OCI-LY1 (cell line): ENCODE measurements at regions not wholly inside any gene's neighbourhood (a gene's known extent, or its start where the extent isn't known, plus 50 kb on each side); places are given as distances from the start of the nearest gene placed in this dataset.

Experiments used
- EZH2 ChIP-seq: fragments of 200-600 bp; sonication (generic), shearing (Covaris generic); IDR thresholded peaks from 2 replicates; pipeline ENCODE4 v1.8.0; 2017; ENCODE audit warnings: borderline replicate concordance, mixed run types, mild to moderate bottlenecking, antibody characterized with exemption, low read length, moderate library complexity, mixed read lengths
- TF ChIP-seq, protein P1 (sequence below): fragments of 200-600 bp; sonication (generic), shearing (Covaris generic); IDR thresholded peaks from 2 replicates; pipeline ENCODE4 v1.5.1; 2017; ENCODE audit warnings: mild to moderate bottlenecking, antibody characterized with exemption, low read length, moderate library complexity, mixed read lengths

DNA sequence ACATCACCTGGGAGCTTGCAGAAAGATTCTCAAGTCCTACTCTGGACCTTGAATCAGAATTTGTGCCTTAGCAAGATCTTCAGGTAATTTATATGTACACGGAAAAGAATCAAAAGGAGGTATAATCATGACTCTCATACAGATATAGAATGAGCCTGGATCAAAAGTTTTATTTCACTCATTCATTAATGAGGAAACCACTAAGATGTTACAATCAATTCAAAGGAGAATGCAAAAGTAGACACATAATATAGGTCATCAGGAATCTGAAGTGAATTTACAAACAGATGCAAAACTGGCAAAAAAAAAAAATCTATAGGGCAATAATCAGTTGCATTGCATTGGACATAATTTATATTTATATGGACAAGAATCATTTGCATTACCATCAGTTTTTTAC, 195.4 kb upstream of the TLE3 start:
- TF ChIP-seq, protein P1, sequence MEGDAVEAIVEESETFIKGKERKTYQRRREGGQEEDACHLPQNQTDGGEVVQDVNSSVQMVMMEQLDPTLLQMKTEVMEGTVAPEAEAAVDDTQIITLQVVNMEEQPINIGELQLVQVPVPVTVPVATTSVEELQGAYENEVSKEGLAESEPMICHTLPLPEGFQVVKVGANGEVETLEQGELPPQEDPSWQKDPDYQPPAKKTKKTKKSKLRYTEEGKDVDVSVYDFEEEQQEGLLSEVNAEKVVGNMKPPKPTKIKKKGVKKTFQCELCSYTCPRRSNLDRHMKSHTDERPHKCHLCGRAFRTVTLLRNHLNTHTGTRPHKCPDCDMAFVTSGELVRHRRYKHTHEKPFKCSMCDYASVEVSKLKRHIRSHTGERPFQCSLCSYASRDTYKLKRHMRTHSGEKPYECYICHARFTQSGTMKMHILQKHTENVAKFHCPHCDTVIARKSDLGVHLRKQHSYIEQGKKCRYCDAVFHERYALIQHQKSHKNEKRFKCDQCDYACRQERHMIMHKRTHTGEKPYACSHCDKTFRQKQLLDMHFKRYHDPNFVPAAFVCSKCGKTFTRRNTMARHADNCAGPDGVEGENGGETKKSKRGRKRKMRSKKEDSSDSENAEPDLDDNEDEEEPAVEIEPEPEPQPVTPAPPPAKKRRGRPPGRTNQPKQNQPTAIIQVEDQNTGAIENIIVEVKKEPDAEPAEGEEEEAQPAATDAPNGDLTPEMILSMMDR: no peak
- no peak for TF ChIP-seq EZH2
